ENCODE measurements at regions not wholly inside any gene's neighbourhood (a gene's known extent, or its start where the extent isn't known, plus 50 kb on each side); places are given as distances from the start of the nearest gene placed in this dataset.

GRCh38 chr1:94608852-94609530 lies 67.4 kb upstream of the F3 start:
- no peak for DNase-seq
- Histone ChIP-seq H3K27ac (no peak overlapping the region), H3K4me3 (no peak overlapping the region), H3K36me3 (no peaks in the 10 kb centered on the region), H3K27me3 (no peaks in the 10 kb centered on the region), H3K4me1 (no peaks in the 10 kb centered on the region), H3K9me3 (no peaks in the 10 kb centered on the region)
- intact Hi-C loops (cut with DNase I), result no loop called here
- TF ChIP-seq CTCF (IDR thresholded peaks at IDR 0.05), result no peak
- no peak for TF ChIP-seq POLR2A (IDR thresholded peaks at IDR 0.05)
- WGBS, 2 donors, result 63 to 83% methylated on average over 8 of the region's 9 CpGs

GRCh38 chr1:94608142-94608851 lies 66.7 kb upstream of the F3 start:
- H3K4me1 ChIP-seq, result no peaks in the 10 kb centered on the region

GRCh38 chr1:94607398-94607797 lies 65.8 kb upstream of the F3 start:
- Histone ChIP-seq H3K4me1 (no peaks in the 10 kb centered on the region), H3K9me3 (no peaks in the 10 kb centered on the region), H3K4me3 (no peak overlapping the region), H3K27me3 (no peaks in the 10 kb centered on the region), H3K36me3 (no peaks in the 10 kb centered on the region), H3K27ac (no peak overlapping the region)
- TF ChIP-seq POLR2A (IDR thresholded peaks at IDR 0.05) (no peak), CTCF (IDR thresholded peaks at IDR 0.05) (no peak)
- DNase-seq, result no peak
- WGBS, 2 donors, result 73 to 83% methylated on average over 4 of the region's 4 CpGs
- intact Hi-C loops (cut with DNase I), result no loop called here

More at GRCh38 chr1:94608142-94608851, 66.7 kb upstream of the F3 start:
- no peak for TF ChIP-seq CTCF (IDR thresholded peaks at IDR 0.05)
- TF ChIP-seq POLR2A (IDR thresholded peaks at IDR 0.05), result no peak
- Histone ChIP-seq H3K36me3 (no peaks in the 10 kb centered on the region), H3K27me3 (no peaks in the 10 kb centered on the region), H3K9me3 (no peaks in the 10 kb centered on the region), H3K27ac (no peak overlapping the region), H3K4me3 (no peak overlapping the region)
- DNase-seq, result no peak
- 75 to 77% methylated on average over 10 of the region's 10 CpGs for WGBS, 2 donors
- intact Hi-C loops (cut with DNase I), result no loop called here

- WGBS, 2 donors, result 85 to 88% methylated on average over 4 of the region's 4 CpGs
- Histone ChIP-seq H3K36me3 (no peaks in the 10 kb centered on the region), H3K4me3 (no peak overlapping the region), H3K27ac (no peak overlapping the region), H3K4me1 (no peaks in the 10 kb centered on the region), H3K27me3 (peaks cover 0 to 4% (median 0%) of the 10 kb centered on the region in 4 donors), H3K9me3 (no peaks in the 10 kb centered on the region)
- DNase-seq, result no peak
- intact Hi-C loops (cut with DNase I), result no loop called here
- TF ChIP-seq POLR2A (IDR thresholded peaks at IDR 0.05), result no peak
- no peak for TF ChIP-seq CTCF (IDR thresholded peaks at IDR 0.05)
These were observed 64.9 kb upstream of the F3 start for GRCh38 chr1:94606471-94606870.

- intact Hi-C loops (cut with DNase I), result no loop called here
- DNase-seq, result no peak
- Histone ChIP-seq H3K4me1 (no peaks in the 10 kb centered on the region), H3K9me3 (no peaks in the 10 kb centered on the region), H3K27me3 (peaks cover 0 to 9% (median 0%) of the 10 kb centered on the region in 4 donors), H3K27ac (no peak overlapping the region), H3K4me3 (no peak overlapping the region), H3K36me3 (no peaks in the 10 kb centered on the region)
- TF ChIP-seq POLR2A (IDR thresholded peaks at IDR 0.05), result no peak
These were observed 62.1 kb upstream of the F3 start for GRCh38 chr1:94603663-94604062.
